ENCODE measurements at regions not wholly inside any gene's neighbourhood (a gene's known extent, or its start where the extent isn't known, plus 50 kb on each side); places are given as distances from the start of the nearest gene placed in this dataset.

DNA sequence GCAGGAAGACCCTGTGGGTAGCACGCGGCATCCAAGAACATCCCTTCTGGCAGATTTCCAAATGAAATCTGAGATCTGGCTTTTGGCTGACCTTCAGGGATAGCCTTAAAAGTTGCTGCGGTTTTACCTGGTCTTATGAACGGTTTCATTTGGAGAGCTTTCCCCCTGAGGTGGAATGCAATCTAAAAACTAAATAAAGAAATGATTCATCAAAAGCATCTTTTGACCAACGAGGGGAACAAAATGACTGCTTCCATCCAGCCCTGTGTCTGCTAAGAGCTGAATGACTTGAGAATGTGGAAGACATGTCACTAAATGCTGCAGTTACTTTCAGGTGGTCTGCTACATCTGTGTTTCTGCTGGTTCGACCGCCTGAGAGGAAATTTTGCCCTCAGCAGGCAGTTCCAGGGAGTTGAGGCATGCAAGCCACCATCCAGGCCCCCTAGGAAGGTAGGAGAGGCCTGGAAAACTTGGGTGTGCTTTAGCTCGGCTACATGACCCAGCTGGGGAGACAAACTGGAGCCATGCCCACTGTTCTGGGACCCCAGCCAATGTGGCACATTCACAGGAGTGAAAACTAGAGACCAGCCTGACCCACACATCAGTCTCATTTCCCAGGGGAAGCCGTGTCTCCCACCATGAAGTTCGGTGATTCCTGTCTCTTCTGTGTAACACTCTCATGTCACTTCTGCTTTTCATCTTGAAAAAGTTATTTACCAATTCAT, 175.1 kb upstream of the KL start:
- TF ChIP-seq POLR2AphosphoS5 (IDR thresholded peaks at IDR 0.05; ENCODE audit: borderline replicate concordance, low read depth, low read length) (no peak), EZH2 (IDR thresholded peaks at IDR 0.05) (no peak)
